ENCODE measurements at regions not wholly inside any gene's neighbourhood (a gene's known extent, or its start where the extent isn't known, plus 50 kb on each side); places are given as distances from the start of the nearest gene placed in this dataset.

- no peak for TF ChIP-seq CTCF (IDR thresholded peaks at IDR 0.05)
- no peak for TF ChIP-seq EZH2phosphoT487 (IDR thresholded peaks at IDR 0.05)
- TF ChIP-seq EZH2 (IDR thresholded peaks at IDR 0.05): no peak
These were observed 186.9 kb upstream of the WSB1 start for GRCh38 chr17:27106982-27107360.

Data from neural progenitor cell (in vitro differentiated cells).